Activated T-helper 2 cell treated with anti-CD3 and anti-CD28 coated beads, Interferon-gamma antibody, Interleukin-2, Interleukin-4, amounts not matched to agents 10 μg/mL and 5 μg/mL and 100 μg/mL, durations not matched to agents 14 hours and 24 hours and 36 hours (primary cell): ENCODE measurements at regions not wholly inside any gene's neighbourhood (a gene's known extent, or its start where the extent isn't known, plus 50 kb on each side); places are given as distances from the start of the nearest gene placed in this dataset.

Experiments
- DNase-seq: peaks from one replicate; pipeline ENCODE4 v3.0.0; 2021; ENCODE audit warnings: low spot score
- H3K27ac Mint-ChIP-seq: one replicate; pipeline ENCODE4 v1.8.0; 2021; ENCODE audit warnings: mixed read lengths
- H3K27me3 Mint-ChIP-seq: one replicate; pipeline ENCODE4 v1.8.0; 2021; ENCODE audit warnings: low read depth, mixed read lengths
- H3K36me3 Mint-ChIP-seq: one replicate; pipeline ENCODE4 v1.8.0; 2021; ENCODE audit warnings: low read depth, mixed read lengths
- H3K4me1 Mint-ChIP-seq: one replicate; pipeline ENCODE4 v1.8.0; 2021; ENCODE audit warnings: low read depth, mixed read lengths
- H3K4me3 Mint-ChIP-seq: one replicate; pipeline ENCODE4 v1.8.0; 2021; ENCODE audit warnings: low read depth, mild to moderate bottlenecking, moderate library complexity, mixed read lengths
- H3K9me3 Mint-ChIP-seq: one replicate; pipeline ENCODE4 v1.8.0; 2021; ENCODE audit warnings: mixed read lengths
- intact Hi-C: fragments of 100-400 bp; cut with micrococcal nuclease; formaldehyde crosslinking; loops from one replicate; pipeline ENCODE4 v1.15.1; 2023

DNA sequence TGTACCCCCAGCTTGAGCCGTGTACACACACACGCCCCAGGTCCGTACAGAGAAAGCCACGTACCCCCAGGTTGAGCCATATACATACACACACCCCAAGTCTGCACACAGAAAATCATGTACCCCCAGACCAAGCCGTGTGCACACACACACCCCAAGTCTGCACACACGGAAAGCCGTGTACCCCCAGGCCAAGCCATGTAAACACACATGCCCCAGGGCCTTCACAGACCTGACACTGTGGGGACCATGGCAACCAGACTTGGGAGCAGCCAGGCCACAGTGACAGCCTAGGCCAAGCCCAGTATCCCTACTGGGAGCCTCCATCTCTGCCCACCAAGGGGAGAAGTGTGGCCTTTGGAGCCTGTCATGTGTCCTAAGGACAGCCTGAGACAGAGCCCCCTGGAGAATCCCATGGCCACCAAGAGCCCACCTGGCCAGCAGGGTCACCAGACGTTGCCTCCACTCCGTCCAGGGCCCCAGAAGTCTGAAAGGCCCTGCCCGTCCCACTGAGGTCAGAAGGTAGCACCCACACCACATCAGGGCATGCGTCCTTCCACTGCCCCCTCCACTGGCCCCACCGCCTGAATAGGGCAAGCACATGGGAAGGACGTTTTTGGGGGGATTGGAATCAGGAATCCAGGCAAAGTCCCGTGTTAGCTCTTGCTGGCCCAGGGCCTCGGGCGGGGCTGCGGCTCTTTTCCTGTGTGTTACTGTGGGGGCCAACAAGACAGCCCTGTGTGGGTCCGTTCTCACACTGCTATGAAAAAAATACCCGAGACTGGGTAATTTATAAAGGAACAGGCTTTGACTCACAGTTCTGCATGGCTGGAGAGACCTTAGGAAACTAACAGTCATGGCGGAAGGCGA, 636.7 kb downstream of the TBC1D22A start:
- Mint-ChIP-seq H3K27me3 (no peaks in the 10 kb centered on the region), H3K4me3 (no peak overlapping the region), H3K36me3 (no peaks in the 10 kb centered on the region), H3K9me3 (no peaks in the 10 kb centered on the region), H3K4me1 (no peaks in the 10 kb centered on the region), H3K27ac (no peak overlapping the region)
- DNase-seq: no peak
- intact Hi-C loops: no loop called here

DNA sequence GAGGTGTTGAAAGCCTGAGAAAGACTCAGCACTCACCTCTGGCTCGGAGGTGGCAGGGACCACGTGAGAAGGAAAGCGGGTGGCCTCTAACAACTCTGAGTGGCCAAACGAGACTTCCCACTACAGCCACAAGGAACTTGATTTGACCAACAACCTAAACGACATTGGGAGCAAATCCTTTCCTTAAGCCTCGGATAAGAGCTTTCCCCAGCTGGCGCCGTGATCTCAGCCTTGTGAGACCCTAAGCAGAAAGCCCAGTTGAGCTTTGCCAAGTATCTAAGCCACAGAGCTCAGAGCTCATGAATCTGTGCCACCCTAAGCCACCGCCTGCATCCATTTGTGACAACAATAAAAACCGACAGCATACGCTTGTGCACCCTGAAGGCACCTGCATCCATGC, 636.0 kb downstream of the TBC1D22A start:
- Mint-ChIP-seq H3K27me3 (no peaks in the 10 kb centered on the region), H3K9me3 (no peaks in the 10 kb centered on the region), H3K27ac (no peak overlapping the region), H3K4me1 (no peaks in the 10 kb centered on the region), H3K4me3 (no peak overlapping the region), H3K36me3 (no peaks in the 10 kb centered on the region)
- intact Hi-C loops: no loop called here
- no peak for DNase-seq

DNA sequence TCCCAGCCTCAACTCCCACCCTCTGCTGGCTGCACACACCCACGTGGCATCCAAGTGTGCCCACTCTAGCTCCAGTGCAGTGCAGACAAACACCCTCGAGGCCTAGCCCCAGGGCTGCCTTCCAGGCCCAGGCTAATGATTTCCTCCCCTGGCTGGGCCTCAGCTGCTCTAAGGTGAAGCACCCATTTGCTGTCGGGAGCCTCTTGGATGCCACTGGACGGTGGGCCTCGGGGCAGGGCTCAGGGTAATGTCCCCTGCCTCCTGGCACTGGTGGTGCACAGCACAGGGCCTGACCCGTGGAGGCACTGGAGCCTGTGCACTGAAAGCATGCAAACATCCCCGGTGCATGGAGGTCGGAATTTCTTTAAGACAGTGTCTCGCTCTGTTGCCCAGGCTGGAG, 635.2 kb downstream of the TBC1D22A start:
- Mint-ChIP-seq H3K4me3 (no peak overlapping the region), H3K36me3 (no peaks in the 10 kb centered on the region), H3K27me3 (no peaks in the 10 kb centered on the region), H3K27ac (no peak overlapping the region), H3K4me1 (no peaks in the 10 kb centered on the region), H3K9me3 (no peaks in the 10 kb centered on the region)
- DNase-seq: no peak
- intact Hi-C loops: no loop called here

DNA sequence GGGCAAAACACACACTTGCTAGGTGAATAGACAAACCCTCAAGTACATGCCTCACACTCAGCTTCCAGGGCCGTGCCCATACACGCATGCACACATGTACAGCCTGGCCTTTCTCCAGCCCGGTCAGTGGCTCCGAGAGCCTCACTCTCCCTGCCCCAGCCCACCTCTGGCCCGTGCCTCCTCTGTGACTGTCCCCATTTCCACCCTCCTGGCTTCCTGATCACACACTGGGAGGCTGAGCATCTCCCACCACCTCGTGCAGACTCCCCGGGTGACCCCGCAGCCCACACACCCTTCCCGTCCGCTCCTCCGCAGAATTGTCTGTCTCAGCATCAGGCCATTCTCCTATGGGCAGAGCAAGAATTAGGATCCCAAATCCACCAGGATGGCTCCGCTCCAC, 634.1 kb downstream of the TBC1D22A start:
- Mint-ChIP-seq H3K4me3 (no peak overlapping the region), H3K9me3 (no peaks in the 10 kb centered on the region), H3K4me1 (no peaks in the 10 kb centered on the region), H3K36me3 (no peaks in the 10 kb centered on the region), H3K27me3 (no peaks in the 10 kb centered on the region), H3K27ac (no peak overlapping the region)
- no peak for DNase-seq
- intact Hi-C loops: no loop called here

DNA sequence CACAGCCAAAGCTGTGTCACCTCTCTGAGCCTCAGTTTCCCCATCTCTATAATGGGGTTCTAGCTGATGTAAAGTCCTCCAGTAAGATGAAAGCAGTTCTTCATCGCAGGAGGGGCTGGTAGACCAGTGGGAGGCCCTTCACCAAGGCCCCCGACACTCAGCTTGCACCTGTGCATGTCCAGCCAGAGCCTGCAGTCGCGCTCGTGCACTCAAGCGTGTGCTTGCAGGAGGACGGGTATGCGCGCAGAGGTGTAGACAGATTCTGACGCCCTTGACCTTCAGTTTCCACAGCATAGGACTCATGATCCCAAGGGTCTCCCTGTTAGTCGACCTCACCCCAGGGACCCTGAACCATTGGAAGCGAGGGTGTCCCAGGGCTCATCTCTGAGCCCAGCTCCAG, 633.7 kb downstream of the TBC1D22A start:
- no peak for DNase-seq
- H3K4me1 Mint-ChIP-seq: no peaks in the 10 kb centered on the region
- no peak overlapping the region for H3K4me3 Mint-ChIP-seq
- H3K27ac Mint-ChIP-seq: no peak overlapping the region
- no peaks in the 10 kb centered on the region for H3K27me3 Mint-ChIP-seq
- intact Hi-C loops: no loop called here
- no peaks in the 10 kb centered on the region for H3K36me3 Mint-ChIP-seq
- H3K9me3 Mint-ChIP-seq: no peaks in the 10 kb centered on the region

DNA sequence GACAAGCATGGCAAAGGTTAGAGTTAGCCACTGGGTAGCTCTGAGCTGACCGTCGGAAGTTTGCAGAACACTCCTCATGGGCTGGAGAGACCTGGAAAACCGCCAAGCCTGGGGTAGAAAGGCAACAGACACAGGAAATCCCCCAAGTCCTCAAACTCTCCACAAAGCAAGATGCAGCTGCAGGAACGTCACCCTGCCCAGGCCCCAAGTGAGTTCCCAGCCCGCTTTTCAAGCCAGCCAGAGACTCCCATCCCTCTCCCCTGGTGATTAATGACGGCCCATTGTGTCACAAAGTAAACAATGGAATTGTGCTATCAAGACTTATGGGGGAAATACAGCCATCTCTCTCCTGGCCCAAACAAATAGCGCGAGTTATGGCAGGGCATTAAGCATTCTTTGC, 633.0 kb downstream of the TBC1D22A start:
- no peaks in the 10 kb centered on the region for H3K9me3 Mint-ChIP-seq
- no peaks in the 10 kb centered on the region for H3K27me3 Mint-ChIP-seq
- no peak for DNase-seq
- intact Hi-C loops: no loop called here
- H3K36me3 Mint-ChIP-seq: no peaks in the 10 kb centered on the region
- no peak overlapping the region for H3K4me3 Mint-ChIP-seq
- no peaks in the 10 kb centered on the region for H3K4me1 Mint-ChIP-seq
- no peak overlapping the region for H3K27ac Mint-ChIP-seq

DNA sequence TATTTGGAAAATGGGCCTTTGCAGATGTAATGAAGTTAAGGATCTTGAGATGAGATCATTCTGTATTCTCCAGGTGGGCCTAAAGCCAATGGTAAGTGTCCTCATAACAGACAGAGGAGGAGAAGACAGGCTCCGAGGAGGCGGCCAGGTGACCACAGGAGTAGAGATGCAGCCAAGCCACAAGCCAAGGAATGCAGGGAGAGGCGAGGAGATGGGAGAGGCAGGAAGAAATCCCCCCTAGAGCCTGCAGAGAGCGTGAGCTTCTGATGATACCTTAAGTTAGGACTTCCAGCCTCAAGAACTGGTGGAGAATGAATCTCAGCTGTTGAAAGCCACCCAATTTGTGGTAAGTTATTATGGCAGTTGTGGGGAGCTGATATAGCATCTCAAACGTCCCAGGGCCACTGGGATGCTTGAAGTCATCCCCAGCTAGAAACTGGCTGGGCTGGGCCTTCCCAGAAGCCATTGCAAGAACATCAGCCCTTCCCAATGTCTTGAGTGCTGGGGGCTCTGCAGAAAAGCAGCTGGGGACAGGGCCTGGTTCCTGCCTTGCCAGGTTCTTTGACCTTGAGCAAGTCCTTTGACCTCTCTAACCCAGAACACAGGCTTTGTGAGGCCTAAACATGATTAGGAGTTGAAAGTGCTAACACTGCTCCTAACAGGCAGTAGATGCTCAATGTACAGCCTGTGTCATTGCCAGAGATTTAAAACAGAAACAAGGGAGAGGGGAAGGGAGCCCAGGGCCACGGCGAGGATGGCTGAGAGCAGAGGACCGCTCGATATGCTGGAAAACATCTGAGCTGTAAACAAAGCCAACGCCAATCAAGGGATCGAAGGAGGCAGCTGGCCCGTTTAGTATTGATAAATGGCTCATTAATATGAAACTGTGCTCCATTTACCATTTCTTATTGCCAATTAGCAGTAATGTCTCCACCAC, 632.3 kb downstream of the TBC1D22A start:
- Mint-ChIP-seq H3K27ac (no peak overlapping the region), H3K36me3 (no peaks in the 10 kb centered on the region), H3K4me3 (no peak overlapping the region), H3K4me1 (no peaks in the 10 kb centered on the region), H3K27me3 (no peaks in the 10 kb centered on the region), H3K9me3 (no peaks in the 10 kb centered on the region)
- intact Hi-C loops: no loop called here
- no peak for DNase-seq

DNA sequence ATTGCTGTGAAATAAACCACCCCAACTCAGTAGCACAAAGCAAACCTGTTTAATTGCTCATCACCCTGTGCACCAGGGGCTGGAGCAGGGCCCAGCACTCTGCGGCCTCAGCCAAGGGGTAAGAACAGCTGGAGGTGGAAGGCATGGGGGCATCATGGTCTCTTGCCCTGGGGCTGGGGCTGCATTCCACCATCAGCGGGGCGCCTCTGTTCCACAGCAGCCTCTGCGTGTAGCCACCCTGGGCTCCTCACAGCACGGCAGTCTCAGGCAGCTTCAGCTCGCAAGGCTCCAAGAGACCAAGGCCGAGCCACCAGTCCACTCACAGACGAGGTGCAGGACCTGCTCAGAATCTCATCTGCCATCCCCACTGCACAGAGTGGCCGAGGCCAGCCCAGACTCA, 630.7 kb downstream of the TBC1D22A start:
- H3K9me3 Mint-ChIP-seq: no peaks in the 10 kb centered on the region
- H3K27me3 Mint-ChIP-seq: no peaks in the 10 kb centered on the region
- intact Hi-C loops: no loop called here
- no peaks in the 10 kb centered on the region for H3K36me3 Mint-ChIP-seq
- H3K27ac Mint-ChIP-seq: no peak overlapping the region
- no peaks in the 10 kb centered on the region for H3K4me1 Mint-ChIP-seq
- DNase-seq: no peak
- no peak overlapping the region for H3K4me3 Mint-ChIP-seq

DNA sequence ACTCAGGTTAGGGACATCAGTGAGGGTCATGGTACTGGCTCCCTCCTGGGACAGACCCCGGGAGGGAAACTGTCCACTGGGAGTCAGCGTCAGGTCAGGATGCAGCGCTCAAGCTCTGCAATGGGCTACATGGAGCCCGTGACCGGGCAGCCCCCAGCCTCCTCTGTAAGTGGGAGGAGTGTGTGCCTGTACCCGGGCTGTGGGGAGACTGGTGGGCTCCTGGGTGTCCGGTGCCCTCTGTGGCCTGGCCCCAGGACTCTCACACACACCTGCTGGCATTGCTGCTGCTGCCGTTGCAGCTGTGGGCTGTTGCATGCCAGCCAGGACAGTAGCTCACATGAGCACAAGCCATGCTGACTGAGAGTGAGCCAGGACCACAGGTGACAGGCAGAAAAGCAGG, 630.3 kb downstream of the TBC1D22A start:
- no peaks in the 10 kb centered on the region for H3K36me3 Mint-ChIP-seq
- H3K9me3 Mint-ChIP-seq: no peaks in the 10 kb centered on the region
- no peak overlapping the region for H3K27ac Mint-ChIP-seq
- intact Hi-C loops: no loop called here
- no peaks in the 10 kb centered on the region for H3K27me3 Mint-ChIP-seq
- H3K4me1 Mint-ChIP-seq: no peaks in the 10 kb centered on the region
- no peak for DNase-seq
- no peak overlapping the region for H3K4me3 Mint-ChIP-seq

DNA sequence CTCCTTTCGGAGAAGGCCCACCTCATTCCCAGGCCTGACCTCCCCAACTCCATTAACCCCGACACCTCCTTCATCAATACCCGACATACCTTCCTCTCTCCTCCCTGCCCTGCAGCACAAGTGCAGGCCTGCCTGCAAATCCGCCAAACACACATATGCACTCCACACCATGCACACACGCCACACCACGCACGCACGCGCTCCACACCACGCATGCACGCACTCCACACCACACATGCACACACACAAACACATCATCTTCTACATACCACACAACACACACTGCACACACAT, 629.6 kb downstream of the TBC1D22A start:
- H3K27me3 Mint-ChIP-seq: no peaks in the 10 kb centered on the region
- no peaks in the 10 kb centered on the region for H3K9me3 Mint-ChIP-seq
- no peaks in the 10 kb centered on the region for H3K36me3 Mint-ChIP-seq
- H3K4me1 Mint-ChIP-seq: no peaks in the 10 kb centered on the region
- DNase-seq: no peak
- H3K4me3 Mint-ChIP-seq: no peak overlapping the region
- intact Hi-C loops: no loop called here
- no peak overlapping the region for H3K27ac Mint-ChIP-seq

DNA sequence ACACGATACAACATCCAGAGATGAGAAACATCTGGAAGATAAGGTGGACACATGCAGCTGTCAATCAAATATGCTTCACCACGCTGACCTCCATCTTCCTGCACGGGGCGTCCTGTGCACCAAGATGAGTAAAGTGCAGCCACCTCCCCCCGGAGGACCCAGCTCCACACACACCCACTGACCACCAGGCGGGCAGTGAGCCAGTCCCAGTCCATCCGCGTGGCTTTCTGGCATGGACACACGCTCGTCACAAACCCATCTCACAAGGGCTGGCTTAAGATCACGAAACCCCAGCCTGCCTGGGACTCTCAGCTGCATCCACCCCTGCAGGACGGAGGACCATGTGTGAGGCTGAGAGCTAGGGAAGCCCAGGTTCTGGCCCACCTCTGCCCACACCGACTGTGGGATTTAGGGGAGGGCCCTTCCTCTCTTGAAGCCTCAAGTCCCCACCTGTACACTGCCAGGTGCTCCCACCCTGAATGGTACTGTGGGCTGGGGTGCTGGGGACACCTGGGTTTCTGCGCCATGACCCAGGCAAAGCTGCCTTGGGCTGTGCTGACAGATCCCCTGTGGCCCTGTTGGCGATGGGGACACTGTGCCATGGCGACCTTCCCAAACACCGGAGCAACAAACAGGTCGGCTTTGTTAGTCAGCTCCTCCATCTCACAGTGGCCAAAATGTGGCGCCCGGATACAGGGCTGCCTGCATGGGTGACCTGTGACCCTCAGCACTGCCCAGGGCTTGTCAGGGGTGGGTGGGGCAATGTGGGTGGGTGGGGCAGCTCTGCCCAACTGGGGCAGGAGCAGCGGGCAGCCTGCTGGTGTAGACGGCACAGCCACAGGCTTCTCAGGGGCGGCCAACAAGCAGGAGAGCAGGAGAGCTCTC, 629.0 kb downstream of the TBC1D22A start:
- H3K4me3 Mint-ChIP-seq: no peak overlapping the region
- no peaks in the 10 kb centered on the region for H3K9me3 Mint-ChIP-seq
- no peaks in the 10 kb centered on the region for H3K27me3 Mint-ChIP-seq
- no peak overlapping the region for H3K27ac Mint-ChIP-seq
- DNase-seq: no peak
- H3K36me3 Mint-ChIP-seq: no peaks in the 10 kb centered on the region
- intact Hi-C loops: no loop called here
- H3K4me1 Mint-ChIP-seq: no peaks in the 10 kb centered on the region

DNA sequence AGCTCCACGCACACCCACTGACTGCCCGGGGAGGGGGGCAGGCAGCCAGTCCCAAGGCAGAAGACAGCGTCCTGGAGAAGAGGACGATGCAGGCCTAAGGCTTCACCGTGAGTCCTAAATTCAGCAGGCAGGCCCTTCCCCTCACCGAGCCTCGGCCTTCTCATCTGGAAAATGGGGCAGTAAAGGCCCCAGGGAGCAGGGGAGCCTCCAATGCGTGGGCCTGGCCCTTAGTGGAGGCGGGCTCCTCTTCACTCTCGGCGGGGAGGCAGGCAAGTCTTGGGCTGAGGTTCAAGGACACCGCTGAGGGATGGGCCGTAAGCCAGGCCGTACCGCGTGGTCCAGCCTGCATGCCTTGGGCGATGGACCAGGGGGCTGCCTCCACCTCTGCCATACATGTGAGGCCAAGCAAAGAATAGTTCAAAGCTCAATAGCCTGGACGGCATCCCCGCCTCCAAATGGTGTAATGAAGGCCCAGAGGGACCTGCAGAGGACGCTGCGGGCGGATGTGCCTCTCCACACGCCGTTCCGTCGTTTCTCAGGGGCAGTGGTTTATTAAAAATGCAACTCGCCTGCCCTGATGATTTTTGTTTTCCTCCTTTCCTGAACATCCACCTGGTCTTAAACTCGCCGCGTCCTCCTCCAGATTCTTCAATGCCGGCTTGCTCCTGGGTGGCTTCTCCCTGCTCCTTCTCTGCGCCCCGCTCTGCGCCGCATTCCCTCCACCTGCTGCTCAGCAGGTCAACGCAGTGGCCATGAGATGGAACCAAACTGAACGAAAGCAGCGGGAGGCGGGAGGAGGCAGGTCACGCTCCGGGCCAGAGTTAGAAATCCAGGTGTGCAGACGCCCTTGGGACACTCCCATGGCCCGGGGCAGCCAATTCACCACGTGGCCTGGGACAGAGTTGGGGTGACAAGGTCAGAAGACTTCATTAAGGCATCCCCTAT, 627.8 kb downstream of the TBC1D22A start:
- intact Hi-C loops: no loop called here
- no peaks in the 10 kb centered on the region for H3K36me3 Mint-ChIP-seq
- DNase-seq: no peak
- no peaks in the 10 kb centered on the region for H3K9me3 Mint-ChIP-seq
- H3K4me3 Mint-ChIP-seq: no peak overlapping the region
- no peaks in the 10 kb centered on the region for H3K27me3 Mint-ChIP-seq
- H3K4me1 Mint-ChIP-seq: no peaks in the 10 kb centered on the region
- no peak overlapping the region for H3K27ac Mint-ChIP-seq
